HepG2 (cell line): ENCODE measurements at regions not wholly inside any gene's neighbourhood (a gene's known extent, or its start where the extent isn't known, plus 50 kb on each side); places are given as distances from the start of the nearest gene placed in this dataset.

Experiments
- ATAC-seq: fragments of 200-7000 bp; cut with Tn5 transposase; 3 replicates; pipeline ENCODE4 v1.9.1; 2020; ENCODE audit warnings: mild to moderate bottlenecking, moderate library complexity
- BruUV-seq: library from RNA; stranded (reverse); fragments of 400-500 nt; replicated peaks from 2 replicates; lab custom pipeline; 2021; lab: Mats Ljungman, UMichigan
- CTCF ChIA-PET: fragments of 300-600 bp; formaldehyde crosslinking; extraction: SDS; loops from one replicate; lab custom pipeline; 2021; ENCODE audit warnings: low total read pairs, inconsistent platforms, low intra/inter-chr PET ratio; lab: Yijun Ruan, JAX
- POLR2A ChIA-PET: fragments of 350-600 bp; sonication (Branson Sonifier 250); formaldehyde crosslinking; loops from one replicate; lab custom pipeline; 2020; ENCODE audit warnings: antibody characterized with exemption, inconsistent platforms; lab: Yijun Ruan, JAX
- DNase-seq: peaks from one replicate; pipeline ENCODE4 v3.0.0-alpha.2; 2015; ENCODE audit warnings: low spot score
- FAIRE-seq: peaks from 3 replicates; lab custom pipeline; 2011; peaks lifted over from hg19 to GRCh38; lab: Jason Lieb, UNC
- H2AFZ ChIP-seq: one replicate; pipeline ENCODE4 v1.6.1; 2011; ENCODE audit warnings: low read length, inconsistent platforms
- H3K27ac ChIP-seq: fragments of 300-600 bp; 3 replicates; pipeline ENCODE4 v1.8.0; 2011; ENCODE audit warnings: mixed run types, mild to moderate bottlenecking, mixed read lengths, low read length, inconsistent platforms; ENCODE audit not compliant: insufficient read depth; ENCODE audit errors: extremely low read length
- H3K27me3 ChIP-seq, 2 experiments: fragments of 200-600 bp in 1 of 2; 2 replicates in 1 of 2; 3 replicates in 1 of 2; pipeline versions ENCODE4 v1.6.0 to v1.8.0; 2011; ENCODE audit warnings: low read length in 2 of 2, mild to moderate bottlenecking in 2 of 2, moderate library complexity in 2 of 2, inconsistent platforms in 1 of 2; ENCODE audit not compliant: insufficient read depth in 2 of 2, control insufficient read depth in 1 of 2
- H3K36me3 ChIP-seq, 2 experiments: fragments of 200-600 bp in 1 of 2; replicated peaks in 1 of 2; 2 replicates in 1 of 2; 3 replicates in 1 of 2; pipeline versions ENCODE4 v1.5.1 to v1.8.0; 2011; ENCODE audit warnings: low read length in 2 of 2, inconsistent platforms in 1 of 2; ENCODE audit not compliant: insufficient read depth in 2 of 2, control insufficient read depth in 1 of 2
- H3K4me1 ChIP-seq: 2 replicates; pipeline ENCODE4 v1.5.1; 2012; ENCODE audit warnings: low read length, inconsistent platforms; ENCODE audit not compliant: insufficient read depth
- H3K4me2 ChIP-seq: 2 replicates; pipeline ENCODE4 v1.6.0; 2011; ENCODE audit warnings: low read depth, low read length, inconsistent platforms
- H3K4me3 ChIP-seq, 3 experiments: fragments of 200-600 bp in 1 of 3; sonication (generic), shearing (Covaris generic) in 1 of 3; replicated peaks in 1 of 3; 2 replicates each; pipeline ENCODE4 v1.5.1; 2011 to 2016; ENCODE audit warnings: low read length in 3 of 3, inconsistent platforms in 2 of 3, low read depth in 2 of 3, mild to moderate bottlenecking in 2 of 3, control low read depth in 1 of 3, mixed read lengths in 1 of 3; ENCODE audit not compliant: insufficient read depth in 1 of 3
- H3K79me2 ChIP-seq: one replicate; pipeline ENCODE4 v1.6.1; 2011; ENCODE audit warnings: low read length, inconsistent platforms; ENCODE audit not compliant: insufficient read depth
- H3K9ac ChIP-seq: 2 replicates; pipeline ENCODE4 v1.6.0; 2011; ENCODE audit warnings: mild to moderate bottlenecking, low read depth, low read length, inconsistent platforms; ENCODE audit not compliant: insufficient read depth
- H3K9me3 ChIP-seq: 2 replicates; pipeline ENCODE4 v1.5.1; 2012; ENCODE audit warnings: mild to moderate bottlenecking, low read length
- H4K20me1 ChIP-seq: 2 replicates; pipeline ENCODE4 v1.6.0; 2011; ENCODE audit warnings: inconsistent platforms, mild to moderate bottlenecking, low read length, moderate library complexity; ENCODE audit not compliant: insufficient read depth
- AGO2 ChIP-seq: fragments of 200-400 bp; formaldehyde crosslinking; optimal IDR thresholded peaks from 2 replicates; pipeline ENCODE3; 2017; ENCODE audit warnings: mild to moderate bottlenecking, low read depth, low read length, moderate library complexity
- GATA4 ChIP-seq: sonication (generic); IDR thresholded peaks from 2 replicates; pipeline ENCODE4 v1.6.1; 2016; ENCODE audit warnings: antibody characterized with exemption, low read depth, borderline replicate concordance
- GPN1 ChIP-seq: sonication (generic); formaldehyde crosslinking; IDR thresholded peaks from 2 replicates; pipeline ENCODE4 v1.5.1; 2020; ENCODE audit warnings: missing genetic modification reagents, borderline replicate concordance
- JUN ChIP-seq: sonication (generic); formaldehyde crosslinking; IDR thresholded peaks from 2 replicates; pipeline ENCODE4 v1.4.0; 2020; ENCODE audit warnings: mild to moderate bottlenecking, missing genetic modification reagents
- NFIB ChIP-seq: sonication (generic); formaldehyde crosslinking; IDR thresholded peaks from 2 replicates; pipeline ENCODE4 v1.9.0; 2021; ENCODE audit warnings: missing genetic modification reagents, mild to moderate bottlenecking, borderline replicate concordance
- PATZ1 ChIP-seq: sonication (generic); formaldehyde crosslinking; IDR thresholded peaks from 2 replicates; pipeline ENCODE4 v1.4.0; 2020; ENCODE audit warnings: missing genetic modification reagents
- PBX2 ChIP-seq: IDR thresholded peaks from 2 replicates; pipeline ENCODE4 v1.6.1; 2016; ENCODE audit warnings: control low read depth
- PBX3 ChIP-seq: sonication (generic); formaldehyde crosslinking; IDR thresholded peaks from 2 replicates; pipeline ENCODE4 v1.8.1; 2023; ENCODE audit warnings: missing genetic modification reagents, inconsistent platforms, borderline replicate concordance
- RFX1 ChIP-seq: fragments of 450-650 bp; IDR thresholded peaks from 2 replicates; pipeline ENCODE4 v1.6.1; 2017
- RFXANK ChIP-seq: IDR thresholded peaks from 2 replicates; pipeline ENCODE4 v1.6.1; 2016
- THAP7 ChIP-seq: sonication (generic); formaldehyde crosslinking; IDR thresholded peaks from 2 replicates; pipeline ENCODE4 v1.8.1; 2023; ENCODE audit warnings: mild to moderate bottlenecking, missing genetic modification reagents
- U2AF2 ChIP-seq: fragments of 200-400 bp; formaldehyde crosslinking; IDR thresholded peaks from 2 replicates; pipeline ENCODE4 v1.6.1; 2017; ENCODE audit warnings: low read depth, mild to moderate bottlenecking, low read length
- ZBTB7A ChIP-seq: sonication (generic); formaldehyde crosslinking; IDR thresholded peaks from 2 replicates; pipeline ENCODE4 v1.8.0; 2022; ENCODE audit warnings: mild to moderate bottlenecking, missing genetic modification reagents
- ZNF343 ChIP-seq: sonication (generic); formaldehyde crosslinking; IDR thresholded peaks from 2 replicates; pipeline ENCODE4 v1.4.0; 2020; ENCODE audit warnings: mild to moderate bottlenecking, missing genetic modification reagents
- ZNF543 ChIP-seq: sonication (generic); formaldehyde crosslinking; IDR thresholded peaks from 2 replicates; pipeline ENCODE4 v1.4.0; 2020; ENCODE audit warnings: mild to moderate bottlenecking, missing genetic modification reagents
- ZNF660 ChIP-seq: sonication (generic); formaldehyde crosslinking; IDR thresholded peaks from 2 replicates; pipeline ENCODE4 v1.5.1; 2020; ENCODE audit warnings: mild to moderate bottlenecking, low read depth, missing genetic modification reagents, borderline replicate concordance
- WGBS: methylation state at CpG from one replicate; pipeline ENCODE4 v1.1.6; 2017; ENCODE audit warnings: low lambda C conversion rate; 5-methylcytosine and 5-hydroxymethylcytosine counted together
- in situ Hi-C: cut with HindIII; loops from 2 replicates; pipeline ENCODE4 v1.10.0; 2017; ENCODE audit warnings: low pct_unique_long_range_greater_than_20kb; ENCODE audit not compliant: extremely low pct_ligation_motif_present
- intact Hi-C: fragments of 100-400 bp; cut with micrococcal nuclease; formaldehyde crosslinking; loops from one replicate; pipeline ENCODE4 v1.10.0; 2022; ENCODE audit not compliant: unreplicated experiment

DNA sequence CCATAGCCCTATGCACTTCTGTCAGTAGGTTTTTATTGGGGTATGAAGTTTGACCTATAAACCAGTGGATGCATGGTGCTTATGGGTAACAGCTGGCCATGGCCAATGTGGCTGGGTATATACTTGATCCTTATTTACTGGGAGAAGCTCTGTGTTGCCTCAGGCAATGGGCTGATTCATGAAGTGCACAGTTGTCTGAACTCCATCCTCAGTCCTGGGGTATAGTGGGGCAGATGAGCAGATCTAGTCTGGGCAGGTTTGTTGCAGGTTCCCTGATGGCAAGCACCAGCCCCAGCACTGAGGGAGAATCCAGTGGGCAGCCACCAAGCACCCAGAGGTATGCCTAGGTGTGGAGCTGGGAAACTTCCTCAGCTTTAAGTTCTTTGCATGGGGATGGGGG, 274.4 kb downstream of the TDRD3 start:
- Histone ChIP-seq H3K4me3 (no peak overlapping the region), H3K27ac (no peak overlapping the region), H3K9me3 (peaks cover 36% of the 10 kb centered on the region), H3K79me2 (no peaks in the 10 kb centered on the region), H2AFZ (no peak overlapping the region), H3K4me2 (no peak overlapping the region), H3K36me3 (no peaks in the 10 kb centered on the region), H3K9ac (no peak overlapping the region), H3K4me1 (no peaks in the 10 kb centered on the region), H4K20me1 (no peaks in the 10 kb centered on the region), H3K27me3 (no peaks in the 10 kb centered on the region)
- ChIA-PET CTCF (no interaction called here), POLR2A (no interaction called here)
- DNase-seq, result no peak
- FAIRE-seq, result no peak
- intact Hi-C loops (no loop called here), in situ Hi-C loops (no loop called here)
- ATAC-seq, result no peak
- TF ChIP-seq JUN (CRISPR knock-in tag) (no peak), AGO2 (no peak), GPN1 (CRISPR knock-in tag) (no peak), PBX2 (CRISPR knock-in tag) (no peak)
- no TSS peak for BruUV-seq

GRCh38 chr13:60663788-60664187, 266.8 kb downstream of the TDRD3 start:
- ChIA-PET POLR2A (no interaction called here), CTCF (no interaction called here)
- no peak for FAIRE-seq
- no peaks in the 10 kb centered on the region for H3K36me3 ChIP-seq
- 21% methylated on average over 3 of the region's 4 CpGs for WGBS
- intact Hi-C loops (no loop called here), in situ Hi-C loops (no loop called here)
- no peak for DNase-seq
- no peaks in the 10 kb centered on the region for H4K20me1 ChIP-seq
- H3K79me2 ChIP-seq, result no peaks in the 10 kb centered on the region
- ATAC-seq, result peak; percentile 62
- no TSS peak for BruUV-seq
- H3K4me1 ChIP-seq, result no peaks in the 10 kb centered on the region
- no peak overlapping the region for H3K9ac ChIP-seq
- no peak overlapping the region for H3K27ac ChIP-seq
- no peak overlapping the region for H3K4me3 ChIP-seq
- no peaks in the 10 kb centered on the region for H3K9me3 ChIP-seq
- no peak overlapping the region for H3K4me2 ChIP-seq
- H2AFZ ChIP-seq, result no peak overlapping the region
- 0 out of 5 replicates have a peak, but pooled peaks cover 0 to 6% of the 10 kb centered on the region in 2 experiments for H3K27me3 ChIP-seq
- no peak for TF ChIP-seq RFXANK (CRISPR knock-in tag)
- TF ChIP-seq PBX3 (CRISPR knock-in tag), result no peak
- TF ChIP-seq THAP7 (CRISPR knock-in tag), result no peak
- no peak for TF ChIP-seq RFX1
- TF ChIP-seq GATA4, result no peak
- no peak for TF ChIP-seq JUN (CRISPR knock-in tag)
- no peak for TF ChIP-seq ZNF660 (CRISPR knock-in tag)
- no peak for TF ChIP-seq NFIB (CRISPR knock-in tag)
- no peak for TF ChIP-seq ZBTB7A (CRISPR knock-in tag)
- TF ChIP-seq U2AF2, result no peak
- no peak for TF ChIP-seq ZNF343 (CRISPR knock-in tag)
- no peak for TF ChIP-seq ZNF543
- TF ChIP-seq PATZ1, result no peak
